ENCODE measurements at regions not wholly inside any gene's neighbourhood (a gene's known extent, or its start where the extent isn't known, plus 50 kb on each side); places are given as distances from the start of the nearest gene placed in this dataset.

DNA sequence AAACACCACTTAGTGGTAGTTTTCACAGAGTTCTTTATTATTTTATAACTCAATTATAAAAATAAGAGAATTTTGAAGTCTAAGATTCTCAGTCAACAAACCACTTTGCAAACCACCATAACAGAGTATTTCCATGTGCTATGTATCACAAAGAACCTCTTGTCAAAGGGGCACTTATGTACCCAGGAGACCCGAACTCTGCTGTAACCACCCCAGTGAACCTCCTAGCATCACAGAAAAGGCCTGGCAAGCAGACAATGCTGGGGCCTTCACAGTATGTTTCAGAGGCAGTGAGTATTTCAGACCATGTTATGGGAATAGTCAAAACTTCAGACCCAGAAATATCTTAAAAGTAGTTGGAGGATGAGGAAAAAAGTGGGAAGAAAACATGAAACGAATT, 714.1 kb downstream of the EFNB2 start:
- no peak for TF ChIP-seq YY1 (IDR thresholded peaks at IDR 0.05; ENCODE audit: insufficient read depth, insufficient read length)
- no peak for TF ChIP-seq ZNF274 (IDR thresholded peaks at IDR 0.05; ENCODE audit: low read depth, low read length)
- no peak for TF ChIP-seq SUZ12 (IDR thresholded peaks at IDR 0.05; ENCODE audit: extremely low read depth, insufficient read depth, insufficient read length)
